Calu3 (cell line): ENCODE measurements at regions not wholly inside any gene's neighbourhood (a gene's known extent, or its start where the extent isn't known, plus 50 kb on each side); places are given as distances from the start of the nearest gene placed in this dataset.

ENCODE experiments used
- BruUV-seq: library from RNA; stranded (reverse); fragments of 400-500 nt; replicated peaks from 2 replicates; lab custom pipeline; 2021; lab: Mats Ljungman, UMichigan
- CTCF ChIA-PET: fragments of 300-600 bp; sonication (Branson Sonifier 250); formaldehyde crosslinking; loops from one replicate; lab custom pipeline; 2022; ENCODE audit warnings: antibody characterized with exemption; lab: Charles Lee
- DNase-seq: peaks from one replicate; pipeline ENCODE4 v3.0.0; 2022
- H3K27ac Mint-ChIP-seq: one replicate; pipeline ENCODE4 v1.8.0; 2022; ENCODE audit warnings: mixed read lengths; ENCODE audit not compliant: unreplicated experiment
- H3K27me3 Mint-ChIP-seq: one replicate; pipeline ENCODE4 v1.8.0; 2022; ENCODE audit warnings: mixed read lengths; ENCODE audit not compliant: unreplicated experiment
- H3K36me3 Mint-ChIP-seq: one replicate; pipeline ENCODE4 v1.8.0; 2022; ENCODE audit warnings: mild to moderate bottlenecking, moderate library complexity, mixed read lengths; ENCODE audit not compliant: insufficient read depth, unreplicated experiment
- H3K4me1 Mint-ChIP-seq: one replicate; pipeline ENCODE4 v1.8.0; 2022; ENCODE audit warnings: mild to moderate bottlenecking, low read depth, mixed read lengths; ENCODE audit not compliant: unreplicated experiment
- H3K4me3 Mint-ChIP-seq: one replicate; pipeline ENCODE4 v1.8.0; 2022; ENCODE audit warnings: mild to moderate bottlenecking, low read depth, moderate library complexity, mixed read lengths; ENCODE audit not compliant: unreplicated experiment
- H3K9me3 Mint-ChIP-seq: one replicate; pipeline ENCODE4 v1.8.0; 2022; ENCODE audit warnings: low read depth, mixed read lengths; ENCODE audit not compliant: unreplicated experiment
- intact Hi-C: fragments of 100-400 bp; cut with micrococcal nuclease; formaldehyde crosslinking; loops from one replicate; pipeline ENCODE4 v1.10.0; 2022; ENCODE audit not compliant: unreplicated experiment
- TF ChIP-seq, protein P1 (sequence below): fragments of 200-600 bp; IDR thresholded peaks from one replicate; pipeline ENCODE4 v1.8.0; 2022; ENCODE audit warnings: antibody characterized with exemption; ENCODE audit not compliant: unreplicated experiment

DNA sequence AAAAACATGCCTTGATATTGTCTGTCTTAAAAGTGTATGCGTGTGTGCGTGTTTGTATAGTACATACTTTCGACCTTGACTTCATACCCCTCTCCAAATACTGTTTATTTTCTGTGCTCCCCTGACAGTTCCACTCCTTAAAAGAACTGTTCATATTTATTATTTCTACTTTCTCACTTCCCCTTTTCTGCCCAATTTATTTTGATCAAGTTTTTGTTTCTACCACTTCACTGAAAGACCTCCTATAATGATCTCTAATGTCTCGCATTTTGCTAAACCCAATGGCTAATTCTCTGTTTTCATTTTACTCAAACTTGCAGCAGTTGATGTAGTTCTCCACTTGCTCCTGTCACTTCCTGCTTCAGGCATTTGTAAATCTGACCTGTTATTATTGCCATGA lies 426.1 kb upstream of the KLF12 start:
- H3K36me3 Mint-ChIP-seq: no peaks in the 10 kb centered on the region
- H3K27ac Mint-ChIP-seq: no peak overlapping the region
- intact Hi-C loops: no loop called here
- H3K9me3 Mint-ChIP-seq: no peaks in the 10 kb centered on the region
- no peaks in the 10 kb centered on the region for H3K4me1 Mint-ChIP-seq
- TF ChIP-seq, protein P1, sequence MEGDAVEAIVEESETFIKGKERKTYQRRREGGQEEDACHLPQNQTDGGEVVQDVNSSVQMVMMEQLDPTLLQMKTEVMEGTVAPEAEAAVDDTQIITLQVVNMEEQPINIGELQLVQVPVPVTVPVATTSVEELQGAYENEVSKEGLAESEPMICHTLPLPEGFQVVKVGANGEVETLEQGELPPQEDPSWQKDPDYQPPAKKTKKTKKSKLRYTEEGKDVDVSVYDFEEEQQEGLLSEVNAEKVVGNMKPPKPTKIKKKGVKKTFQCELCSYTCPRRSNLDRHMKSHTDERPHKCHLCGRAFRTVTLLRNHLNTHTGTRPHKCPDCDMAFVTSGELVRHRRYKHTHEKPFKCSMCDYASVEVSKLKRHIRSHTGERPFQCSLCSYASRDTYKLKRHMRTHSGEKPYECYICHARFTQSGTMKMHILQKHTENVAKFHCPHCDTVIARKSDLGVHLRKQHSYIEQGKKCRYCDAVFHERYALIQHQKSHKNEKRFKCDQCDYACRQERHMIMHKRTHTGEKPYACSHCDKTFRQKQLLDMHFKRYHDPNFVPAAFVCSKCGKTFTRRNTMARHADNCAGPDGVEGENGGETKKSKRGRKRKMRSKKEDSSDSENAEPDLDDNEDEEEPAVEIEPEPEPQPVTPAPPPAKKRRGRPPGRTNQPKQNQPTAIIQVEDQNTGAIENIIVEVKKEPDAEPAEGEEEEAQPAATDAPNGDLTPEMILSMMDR: no peak
- no peaks in the 10 kb centered on the region for H3K27me3 Mint-ChIP-seq
- no TSS peak for BruUV-seq
- CTCF ChIA-PET: no interaction called here
- no peak overlapping the region for H3K4me3 Mint-ChIP-seq
- DNase-seq: no peak

DNA sequence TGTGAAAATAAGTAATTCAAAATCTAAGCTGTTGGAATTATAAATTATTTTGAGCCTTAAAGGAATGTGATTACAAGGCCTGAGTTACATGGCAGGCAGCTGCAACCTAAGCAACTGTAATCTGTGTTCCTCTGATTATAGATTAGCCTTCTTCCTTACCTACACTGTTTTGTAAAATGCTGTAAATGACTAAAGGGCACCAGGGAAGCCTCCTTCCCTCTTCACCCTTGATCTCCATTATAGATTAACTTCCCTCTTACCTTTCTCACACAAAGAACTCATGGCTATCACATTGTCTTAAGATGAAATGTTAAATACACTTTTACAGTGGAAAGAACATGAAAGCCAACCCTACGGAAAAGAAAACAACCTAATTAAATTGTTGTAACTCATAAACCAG lies 423.7 kb upstream of the KLF12 start:
- no peaks in the 10 kb centered on the region for H3K4me1 Mint-ChIP-seq
- intact Hi-C loops: no loop called here
- BruUV-seq: no TSS peak
- no peaks in the 10 kb centered on the region for H3K36me3 Mint-ChIP-seq
- TF ChIP-seq, protein P1: no peak
- CTCF ChIA-PET: no interaction called here
- H3K27me3 Mint-ChIP-seq: no peaks in the 10 kb centered on the region
- H3K4me3 Mint-ChIP-seq: no peak overlapping the region
- no peak for DNase-seq
- no peak overlapping the region for H3K27ac Mint-ChIP-seq
- H3K9me3 Mint-ChIP-seq: no peaks in the 10 kb centered on the region

DNA sequence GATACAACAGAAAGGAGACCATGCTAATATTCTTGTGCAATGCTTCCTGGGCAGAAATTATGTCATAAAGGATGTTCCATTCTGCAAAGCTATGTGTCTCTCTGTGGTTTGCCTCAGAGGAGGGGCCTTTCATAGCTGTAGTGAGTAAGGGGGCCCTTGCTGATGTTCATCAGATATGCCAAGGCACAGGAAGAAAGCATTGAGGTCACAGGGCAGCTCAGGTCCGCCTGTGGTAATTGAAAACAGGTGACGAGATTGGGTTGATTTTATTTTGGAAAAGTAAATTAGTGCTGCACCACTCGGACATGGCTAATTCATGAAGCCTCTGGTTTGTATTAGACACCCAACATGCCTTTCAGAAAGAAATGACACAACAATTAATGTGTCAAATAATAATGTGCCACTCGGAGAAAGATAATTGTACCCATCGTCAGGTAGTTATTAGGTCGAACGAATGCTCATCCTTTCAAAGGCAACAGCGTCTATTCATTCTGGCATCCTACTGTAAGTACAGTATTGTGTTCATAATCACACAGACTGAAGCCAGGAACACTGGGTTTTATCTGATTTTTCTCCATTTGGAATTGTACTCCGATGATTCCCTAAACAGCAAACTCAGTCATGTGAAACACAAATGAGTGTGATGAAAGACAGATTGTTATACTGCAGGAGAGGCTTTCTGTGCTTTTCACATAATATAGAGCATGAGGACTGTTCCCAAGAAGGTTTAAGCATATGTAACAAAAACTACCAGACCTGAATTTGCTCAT lies 421.6 kb upstream of the KLF12 start:
- CTCF ChIA-PET: no interaction called here
- H3K9me3 Mint-ChIP-seq: no peaks in the 10 kb centered on the region
- TF ChIP-seq, protein P1: no peak
- H3K4me1 Mint-ChIP-seq: no peaks in the 10 kb centered on the region
- no peak overlapping the region for H3K27ac Mint-ChIP-seq
- H3K36me3 Mint-ChIP-seq: no peaks in the 10 kb centered on the region
- no peak for DNase-seq
- intact Hi-C loops: no loop called here
- no peaks in the 10 kb centered on the region for H3K27me3 Mint-ChIP-seq
- H3K4me3 Mint-ChIP-seq: no peak overlapping the region
- BruUV-seq: no TSS peak

DNA sequence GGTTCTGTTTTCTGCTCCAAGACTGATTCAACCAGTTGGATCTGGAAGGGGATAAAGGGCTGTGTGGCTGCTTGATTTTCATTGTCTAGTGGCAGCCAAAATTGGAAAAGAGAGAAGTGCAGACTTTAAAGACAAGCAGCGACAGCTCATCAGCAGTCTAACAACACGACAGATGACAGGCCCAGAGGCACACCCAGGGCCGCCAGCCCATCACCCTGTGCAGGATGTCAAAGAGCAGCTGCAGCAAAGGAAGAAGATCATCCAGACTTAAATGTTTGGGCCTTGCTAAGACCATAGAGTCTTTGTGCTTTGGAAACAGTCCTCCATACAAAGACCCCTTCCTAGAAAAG lies 421.0 kb upstream of the KLF12 start:
- H3K27me3 Mint-ChIP-seq: no peaks in the 10 kb centered on the region
- H3K4me1 Mint-ChIP-seq: no peaks in the 10 kb centered on the region
- CTCF ChIA-PET: no interaction called here
- no peaks in the 10 kb centered on the region for H3K9me3 Mint-ChIP-seq
- H3K27ac Mint-ChIP-seq: no peak overlapping the region
- DNase-seq: no peak
- TF ChIP-seq, protein P1: no peak
- intact Hi-C loops: no loop called here
- BruUV-seq: no TSS peak
- no peaks in the 10 kb centered on the region for H3K36me3 Mint-ChIP-seq
- H3K4me3 Mint-ChIP-seq: no peak overlapping the region
